Stimulated activated CD4-positive, alpha-beta T cell treated with anti-CD3 and anti-CD28 coated beads, Interleukin-1b, Interleukin-23, amount 100 ng/mL, for 48 hours (primary cell): ENCODE measurements at regions not wholly inside any gene's neighbourhood (a gene's known extent, or its start where the extent isn't known, plus 50 kb on each side); places are given as distances from the start of the nearest gene placed in this dataset.

Source experiments
- DNase-seq: peaks from one replicate; pipeline ENCODE4 v3.0.0-alpha.2; 2020

GRCh38 chr1:189834813-189835212 lies 642.9 kb downstream of the BRINP3 start:
- no peak for DNase-seq

GRCh38 chr1:189847613-189848012 lies 630.1 kb downstream of the BRINP3 start:
- no peak for DNase-seq

- no peak for DNase-seq
Measured at GRCh38 chr1:189851806-189852367, 625.8 kb downstream of the BRINP3 start.

- peak; percentile 14 for DNase-seq
Measured at GRCh38 chr1:189859385-189859977, 618.2 kb downstream of the BRINP3 start.

- DNase-seq, result no peak
Measured at GRCh38 chr1:189866606-189867005, 611.1 kb downstream of the BRINP3 start.

- DNase-seq, result no peak
Measured at GRCh38 chr1:189868021-189868420, 609.6 kb downstream of the BRINP3 start.

- DNase-seq, result no peak
Measured at GRCh38 chr1:189874715-189875435, 602.8 kb downstream of the BRINP3 start.

- no peak for DNase-seq
Measured at GRCh38 chr1:189880135-189880534, 597.5 kb downstream of the BRINP3 start.

GRCh38 chr1:189899686-189900425 lies 577.8 kb downstream of the BRINP3 start:
- no peak for DNase-seq

GRCh38 chr1:189904509-189904908 lies 573.2 kb downstream of the BRINP3 start:
- DNase-seq, result no peak

- no peak for DNase-seq
Measured at GRCh38 chr1:189908113-189908512, 569.6 kb downstream of the BRINP3 start.

- DNase-seq, result no peak
Measured at GRCh38 chr1:189921613-189922012, 556.1 kb downstream of the BRINP3 start.

- no peak for DNase-seq
Measured at GRCh38 chr1:189927641-189928040, 550.0 kb downstream of the BRINP3 start.

- DNase-seq, result no peak
Measured at GRCh38 chr1:189929501-189930099, 548.1 kb downstream of the BRINP3 start.

GRCh38 chr1:189936861-189937260 lies 540.8 kb downstream of the BRINP3 start:
- DNase-seq, result no peak

- DNase-seq, result no peak
Measured at GRCh38 chr1:189939967-189940366, 537.7 kb downstream of the BRINP3 start.

GRCh38 chr1:189941922-189942321 lies 535.7 kb downstream of the BRINP3 start:
- DNase-seq, result no peak

- DNase-seq, result no peak
Measured at GRCh38 chr1:189958756-189959155, 518.9 kb downstream of the BRINP3 start.

- DNase-seq, result no peak
Measured at GRCh38 chr1:189960769-189961168, 516.9 kb downstream of the BRINP3 start.

- no peak for DNase-seq
Measured at GRCh38 chr1:189962181-189962580, 515.5 kb downstream of the BRINP3 start.

- no peak for DNase-seq
Measured at GRCh38 chr1:189970331-189971230, 507.1 kb downstream of the BRINP3 start.

GRCh38 chr1:189971656-189972055 lies 506.0 kb downstream of the BRINP3 start:
- DNase-seq, result no peak
